ENCODE measurements at regions not wholly inside any gene's neighbourhood (a gene's known extent, or its start where the extent isn't known, plus 50 kb on each side); places are given as distances from the start of the nearest gene placed in this dataset.

- TF ChIP-seq POLR2A (IDR thresholded peaks at IDR 0.05; ENCODE audit: low read length) (no peak), GATA1 (IDR thresholded peaks at IDR 0.05; ENCODE audit: low read depth, low read length) (no peak)
These were observed 211.2 kb upstream of the LNX1 start for GRCh38 chr4:53802500-53802899.

GRCh38 chr4:53801373-53801772 is 210.1 kb upstream of the LNX1 start:
- TF ChIP-seq GATA1 (IDR thresholded peaks at IDR 0.05; ENCODE audit: low read depth, low read length) (no peak), POLR2A (IDR thresholded peaks at IDR 0.05; ENCODE audit: low read length) (no peak)
- no peak for DNase-seq

More at GRCh38 chr4:53802500-53802899, 211.2 kb upstream of the LNX1 start:
- no peak for DNase-seq

- TF ChIP-seq POLR2A (IDR thresholded peaks at IDR 0.05; ENCODE audit: low read length) (no peak), GATA1 (IDR thresholded peaks at IDR 0.05; ENCODE audit: low read depth, low read length) (no peak)
- no peak for DNase-seq
These were observed 209.5 kb upstream of the LNX1 start for GRCh38 chr4:53800741-53801140.

- no peak for DNase-seq
- TF ChIP-seq POLR2A (IDR thresholded peaks at IDR 0.05; ENCODE audit: low read length), result no peak
These were observed 201.8 kb upstream of the LNX1 start for GRCh38 chr4:53793096-53793495.

- no peak for TF ChIP-seq GATA1 (IDR thresholded peaks at IDR 0.05; ENCODE audit: low read depth, low read length)
- TF ChIP-seq POLR2A (IDR thresholded peaks at IDR 0.05; ENCODE audit: low read length), result no peak
These were observed 199.0 kb upstream of the LNX1 start for GRCh38 chr4:53790286-53790685.

GRCh38 chr4:53788621-53789020 is 197.3 kb upstream of the LNX1 start:
- no peak for TF ChIP-seq GATA1 (IDR thresholded peaks at IDR 0.05; ENCODE audit: low read depth, low read length)
- no peak for TF ChIP-seq POLR2A (IDR thresholded peaks at IDR 0.05; ENCODE audit: low read length)

More at GRCh38 chr4:53790286-53790685, 199.0 kb upstream of the LNX1 start:
- DNase-seq, result no peak

GRCh38 chr4:53788011-53788410 is 196.7 kb upstream of the LNX1 start:
- TF ChIP-seq POLR2A (IDR thresholded peaks at IDR 0.05; ENCODE audit: low read length) (no peak), GATA1 (IDR thresholded peaks at IDR 0.05; ENCODE audit: low read depth, low read length) (no peak)
- no peak for DNase-seq

More at GRCh38 chr4:53788621-53789020, 197.3 kb upstream of the LNX1 start:
- no peak for DNase-seq

GRCh38 chr4:53786632-53787031 is 195.3 kb upstream of the LNX1 start:
- no peak for DNase-seq
- no peak for TF ChIP-seq GATA1 (IDR thresholded peaks at IDR 0.05; ENCODE audit: low read depth, low read length)
- no peak for TF ChIP-seq POLR2A (IDR thresholded peaks at IDR 0.05; ENCODE audit: low read length)

- DNase-seq, result no peak
- no peak for TF ChIP-seq GATA1 (IDR thresholded peaks at IDR 0.05; ENCODE audit: low read depth, low read length)
- no peak for TF ChIP-seq POLR2A (IDR thresholded peaks at IDR 0.05; ENCODE audit: low read length)
These were observed 194.7 kb upstream of the LNX1 start for GRCh38 chr4:53785996-53786395.

GRCh38 chr4:53784112-53784511 is 192.8 kb upstream of the LNX1 start:
- TF ChIP-seq POLR2A (IDR thresholded peaks at IDR 0.05; ENCODE audit: low read length) (no peak), GATA1 (IDR thresholded peaks at IDR 0.05; ENCODE audit: low read depth, low read length) (no peak)
- no peak for DNase-seq

GRCh38 chr4:53783208-53783859 is 192.0 kb upstream of the LNX1 start:
- DNase-seq, result no peak
- TF ChIP-seq GATA1 (IDR thresholded peaks at IDR 0.05; ENCODE audit: low read depth, low read length) (no peak), POLR2A (IDR thresholded peaks at IDR 0.05; ENCODE audit: low read length) (no peak)

- TF ChIP-seq POLR2A (IDR thresholded peaks at IDR 0.05; ENCODE audit: low read length) (no peak), GATA1 (IDR thresholded peaks at IDR 0.05; ENCODE audit: low read depth, low read length) (no peak)
- DNase-seq, result no peak
These were observed 191.2 kb upstream of the LNX1 start for GRCh38 chr4:53782458-53782845.

GRCh38 chr4:53781629-53782457 is 190.6 kb upstream of the LNX1 start:
- DNase-seq, result no peak
- TF ChIP-seq POLR2A (IDR thresholded peaks at IDR 0.05; ENCODE audit: low read length) (no peak), GATA1 (IDR thresholded peaks at IDR 0.05; ENCODE audit: low read depth, low read length) (no peak)

- DNase-seq, result no peak
- TF ChIP-seq GATA1 (IDR thresholded peaks at IDR 0.05; ENCODE audit: low read depth, low read length) (no peak), POLR2A (IDR thresholded peaks at IDR 0.05; ENCODE audit: low read length) (no peak)
These were observed 189.6 kb upstream of the LNX1 start for GRCh38 chr4:53780736-53781400.

All from erythroblast (primary cell).